ENCODE measurements at regions not wholly inside any gene's neighbourhood (a gene's known extent, or its start where the extent isn't known, plus 50 kb on each side); places are given as distances from the start of the nearest gene placed in this dataset.

GRCh38 chr12:73629893-73630831, 907.5 kb upstream of the ATXN7L3B start:
- TF ChIP-seq MAX (IDR thresholded peaks at IDR 0.05) (no peak), EP300 (IDR thresholded peaks at IDR 0.05; ENCODE audit: borderline replicate concordance) (no peak), TEAD4 (IDR thresholded peaks at IDR 0.05) (no peak), FOXM1 (IDR thresholded peaks at IDR 0.05; ENCODE audit: borderline replicate concordance, low read depth) (no peak), YY1 (IDR thresholded peaks at IDR 0.05; ENCODE audit: low read depth) (no peak), TAF1 (IDR thresholded peaks at IDR 0.05; ENCODE audit: low read depth) (no peak), RAD21 (IDR thresholded peaks at IDR 0.05; ENCODE audit: low read depth) (no peak), TCF12 (IDR thresholded peaks at IDR 0.05; ENCODE audit: low read depth) (no peak), REST (IDR thresholded peaks at IDR 0.05; ENCODE audit: low read depth) (no peak), EGR1 (IDR thresholded peaks at IDR 0.05) (no peak), NFIC (IDR thresholded peaks at IDR 0.05) (no peak), CEBPB (IDR thresholded peaks at IDR 0.05) (no peak), CREB1 (IDR thresholded peaks at IDR 0.05; ENCODE audit: low read depth) (no peak), ZBTB7A (IDR thresholded peaks at IDR 0.05; ENCODE audit: low read depth) (no peak), USF1 (IDR thresholded peaks at IDR 0.05) (no peak)

GRCh38 chr12:73632191-73632590, 905.4 kb upstream of the ATXN7L3B start:
- TF ChIP-seq CEBPB (IDR thresholded peaks at IDR 0.05), result no peak
- no peak for TF ChIP-seq FOXM1 (IDR thresholded peaks at IDR 0.05; ENCODE audit: borderline replicate concordance, low read depth)
- TF ChIP-seq MAX (IDR thresholded peaks at IDR 0.05), result no peak
- TF ChIP-seq RAD21 (IDR thresholded peaks at IDR 0.05; ENCODE audit: low read depth), result no peak
- no peak for TF ChIP-seq TCF12 (IDR thresholded peaks at IDR 0.05; ENCODE audit: low read depth)
- TF ChIP-seq REST (IDR thresholded peaks at IDR 0.05; ENCODE audit: low read depth), result no peak
- TF ChIP-seq EGR1 (IDR thresholded peaks at IDR 0.05), result no peak
- TF ChIP-seq CREB1 (IDR thresholded peaks at IDR 0.05; ENCODE audit: low read depth), result no peak
- no peak for TF ChIP-seq NFIC (IDR thresholded peaks at IDR 0.05)
- no peak for TF ChIP-seq YY1 (IDR thresholded peaks at IDR 0.05; ENCODE audit: low read depth)
- no peak for TF ChIP-seq ZBTB7A (IDR thresholded peaks at IDR 0.05; ENCODE audit: low read depth)
- no peak for TF ChIP-seq TEAD4 (IDR thresholded peaks at IDR 0.05)
- TF ChIP-seq EP300 (IDR thresholded peaks at IDR 0.05; ENCODE audit: borderline replicate concordance), result no peak

GRCh38 chr12:73632661-73633060, 905.0 kb upstream of the ATXN7L3B start:
- TF ChIP-seq ZBTB7A (IDR thresholded peaks at IDR 0.05; ENCODE audit: low read depth) (no peak), TCF12 (IDR thresholded peaks at IDR 0.05; ENCODE audit: low read depth) (no peak), YY1 (IDR thresholded peaks at IDR 0.05; ENCODE audit: low read depth) (no peak), FOXM1 (IDR thresholded peaks at IDR 0.05; ENCODE audit: borderline replicate concordance, low read depth) (no peak), TAF1 (IDR thresholded peaks at IDR 0.05; ENCODE audit: low read depth) (no peak), USF1 (IDR thresholded peaks at IDR 0.05) (no peak), REST (IDR thresholded peaks at IDR 0.05; ENCODE audit: low read depth) (no peak), MAX (IDR thresholded peaks at IDR 0.05) (no peak), TEAD4 (IDR thresholded peaks at IDR 0.05) (no peak)

- TF ChIP-seq EGR1 (IDR thresholded peaks at IDR 0.05), result no peak
These were observed 881.3 kb upstream of the ATXN7L3B start for GRCh38 chr12:73656375-73656774.

All from Ishikawa (cell line).